ENCODE measurements at regions not wholly inside any gene's neighbourhood (a gene's known extent, or its start where the extent isn't known, plus 50 kb on each side); places are given as distances from the start of the nearest gene placed in this dataset.
A peak's percentile ranks its signal among the peaks of the same experiment; 100 is the strongest.
"Not testable (repeated sequence)": the region's sequence is repeated elsewhere in the genome, so short reads cannot be mapped to it uniquely, and the experiment has no call there.

GRCh38 chr17:51347851-51348584 is 87.7 kb downstream of the UTP18 start:
- DNase-seq (ENCODE audit: low spot score): no peak

GRCh38 chr17:51351080-51351479 is 90.7 kb downstream of the UTP18 start:
- DNase-seq (ENCODE audit: low spot score): no peak

- DNase-seq (ENCODE audit: low spot score): no peak
Observed at GRCh38 chr17:51351890-51352289, 91.5 kb downstream of the UTP18 start.

- no peak for DNase-seq (ENCODE audit: low spot score)
Observed at GRCh38 chr17:51352798-51353197, 92.5 kb downstream of the UTP18 start.

- DNase-seq (ENCODE audit: low spot score): no peak
Observed at GRCh38 chr17:51353296-51353695, 93.0 kb downstream of the UTP18 start.

GRCh38 chr17:51354936-51355335 is 94.6 kb downstream of the UTP18 start:
- no peak for DNase-seq (ENCODE audit: low spot score)

- DNase-seq (ENCODE audit: low spot score): no peak
Observed at GRCh38 chr17:51355441-51356410, 95.4 kb downstream of the UTP18 start.

- DNase-seq (ENCODE audit: low spot score): no peak
Observed at GRCh38 chr17:51359055-51359454, 98.7 kb downstream of the UTP18 start.

- no peak for DNase-seq (ENCODE audit: low spot score)
Observed at GRCh38 chr17:51362811-51363585, 102.7 kb downstream of the UTP18 start.

GRCh38 chr17:51365090-51365489 is 104.7 kb downstream of the UTP18 start:
- DNase-seq (ENCODE audit: low spot score): no peak

- DNase-seq (ENCODE audit: low spot score): no peak
Observed at GRCh38 chr17:51366866-51367265, 106.5 kb downstream of the UTP18 start.

- DNase-seq (ENCODE audit: low spot score): not testable (repeated sequence)
Observed at GRCh38 chr17:51367836-51368235, 107.5 kb downstream of the UTP18 start.

- peak; percentile 73 for DNase-seq (ENCODE audit: low spot score)
Observed at GRCh38 chr17:51371732-51372151, 111.4 kb downstream of the UTP18 start.

- DNase-seq (ENCODE audit: low spot score): peak; percentile 46
Observed at GRCh38 chr17:51372345-51373004, 112.1 kb downstream of the UTP18 start.

GRCh38 chr17:51373489-51374152 is 113.3 kb downstream of the UTP18 start:
- DNase-seq (ENCODE audit: low spot score): no peak

- DNase-seq (ENCODE audit: low spot score): no peak
Observed at GRCh38 chr17:51374209-51374608, 113.9 kb downstream of the UTP18 start.

- DNase-seq (ENCODE audit: low spot score): no peak
Observed at GRCh38 chr17:51375771-51376170, 115.4 kb downstream of the UTP18 start.

GRCh38 chr17:51376739-51377138 is 116.4 kb downstream of the UTP18 start:
- no peak for DNase-seq (ENCODE audit: low spot score)

- no peak for DNase-seq (ENCODE audit: low spot score)
Observed at GRCh38 chr17:51381262-51381661, 120.9 kb downstream of the UTP18 start.

GRCh38 chr17:51385208-51385607 is 124.9 kb downstream of the UTP18 start:
- no peak for DNase-seq (ENCODE audit: low spot score)

GRCh38 chr17:51387582-51387981 is 127.2 kb downstream of the UTP18 start:
- DNase-seq (ENCODE audit: low spot score): no peak

Data from HT-29 (cell line).